HL-60 (cell line): ENCODE measurements at regions not wholly inside any gene's neighbourhood (a gene's known extent, or its start where the extent isn't known, plus 50 kb on each side); places are given as distances from the start of the nearest gene placed in this dataset.

Experiments used
- DNase-seq, 2 experiments: peaks; one replicate each; pipeline ENCODE4 v3.0.0-alpha.2; 2010 to 2020; ENCODE audit warnings: low read depth in 1 of 2, low spot score in 1 of 2
- H3K27ac ChIP-seq: fragments of 250-450 bp; sonication (Bioruptor Pico); replicated peaks from 2 replicates; pipeline ENCODE4 v1.5.1; 2020; ENCODE audit warnings: mild to moderate bottlenecking, moderate library complexity
- H3K27me3 ChIP-seq: fragments of 250-450 bp; sonication (Bioruptor Pico); 2 replicates; pipeline ENCODE4 v1.5.1; 2021; ENCODE audit warnings: mild to moderate bottlenecking, moderate library complexity; ENCODE audit not compliant: insufficient read depth, poor library complexity, severe bottlenecking
- H3K4me3 ChIP-seq: replicated peaks from 2 replicates; pipeline ENCODE4 v1.5.1; 2011; ENCODE audit warnings: mild to moderate bottlenecking, control low read depth, low read length; ENCODE audit not compliant: insufficient read depth
- CTCF ChIP-seq: IDR thresholded peaks from one replicate; pipeline ENCODE4 v1.5.1; 2011; ENCODE audit warnings: low read length, control low read depth, inconsistent platforms; ENCODE audit not compliant: insufficient read depth
- GABPA ChIP-seq: IDR thresholded peaks from 2 replicates; pipeline ENCODE4 v1.6.1; 2012; ENCODE audit warnings: low read depth
- POLR2AphosphoS5 ChIP-seq: IDR thresholded peaks from 2 replicates; pipeline ENCODE4 v1.6.1; 2012; ENCODE audit warnings: low read depth
- REST ChIP-seq: IDR thresholded peaks from 2 replicates; pipeline ENCODE4 v1.6.1; 2012; ENCODE audit warnings: low read depth; ENCODE audit not compliant: insufficient replicate concordance
- SPI1 ChIP-seq: IDR thresholded peaks from 2 replicates; pipeline ENCODE4 v1.6.1; 2012; ENCODE audit warnings: low read depth, mild to moderate bottlenecking, borderline replicate concordance

DNA sequence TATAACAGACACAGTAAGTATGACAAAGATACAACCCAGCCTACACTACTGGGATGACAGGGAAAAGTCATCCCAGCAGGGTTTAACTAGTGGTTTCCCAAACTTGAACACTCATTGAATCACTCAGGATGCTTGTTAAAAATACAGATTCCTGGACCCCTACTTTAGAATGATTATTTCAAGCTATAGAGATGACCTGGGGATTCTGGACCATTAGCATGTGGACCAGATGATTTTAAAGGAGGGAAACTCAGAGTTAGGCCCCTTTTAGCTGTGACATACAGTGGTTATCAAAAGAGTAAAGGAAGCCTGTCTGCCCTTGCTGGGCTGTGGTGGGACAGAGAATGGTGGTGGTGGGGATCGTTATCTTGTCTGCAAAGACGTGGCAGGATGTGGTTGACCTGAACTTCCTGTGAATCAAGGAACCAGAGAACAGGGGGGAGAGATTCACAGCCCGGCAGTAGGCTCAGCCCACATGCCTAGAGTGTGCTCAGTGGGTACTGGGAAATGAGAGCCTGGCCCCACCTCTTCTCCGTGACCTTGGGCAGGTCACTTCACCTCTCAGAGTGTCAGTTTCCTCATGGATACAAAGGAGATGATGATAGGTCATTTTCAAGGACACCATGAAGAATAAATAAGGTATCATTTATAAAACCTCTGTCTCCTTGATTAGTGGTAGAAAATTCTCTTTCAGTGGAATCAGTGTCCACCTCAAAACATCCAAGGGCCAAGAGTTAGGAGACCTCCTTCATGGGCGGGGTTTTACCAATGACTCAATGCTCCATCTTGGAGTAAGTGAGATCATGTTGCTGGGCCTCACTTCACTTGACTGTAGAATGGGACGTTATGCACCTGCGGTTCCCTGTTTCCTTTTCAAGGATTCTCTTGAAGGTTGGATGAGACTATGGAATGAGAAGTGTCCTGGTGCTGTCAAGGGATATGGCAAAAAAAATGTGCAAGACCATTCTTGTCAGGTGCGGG, 306.5 kb downstream of the RPLP1 start:
- H3K4me3 ChIP-seq, result no peak overlapping the region
- H3K27ac ChIP-seq, result peak overlapping the region; percentile 96
- H3K27me3 ChIP-seq, result no peaks in the 10 kb centered on the region
- TF ChIP-seq SPI1 (no peak), POLR2AphosphoS5 (peak; percentile 98), GABPA (peak; percentile 85)
- peak; percentile 93 to 97 for DNase-seq

DNA sequence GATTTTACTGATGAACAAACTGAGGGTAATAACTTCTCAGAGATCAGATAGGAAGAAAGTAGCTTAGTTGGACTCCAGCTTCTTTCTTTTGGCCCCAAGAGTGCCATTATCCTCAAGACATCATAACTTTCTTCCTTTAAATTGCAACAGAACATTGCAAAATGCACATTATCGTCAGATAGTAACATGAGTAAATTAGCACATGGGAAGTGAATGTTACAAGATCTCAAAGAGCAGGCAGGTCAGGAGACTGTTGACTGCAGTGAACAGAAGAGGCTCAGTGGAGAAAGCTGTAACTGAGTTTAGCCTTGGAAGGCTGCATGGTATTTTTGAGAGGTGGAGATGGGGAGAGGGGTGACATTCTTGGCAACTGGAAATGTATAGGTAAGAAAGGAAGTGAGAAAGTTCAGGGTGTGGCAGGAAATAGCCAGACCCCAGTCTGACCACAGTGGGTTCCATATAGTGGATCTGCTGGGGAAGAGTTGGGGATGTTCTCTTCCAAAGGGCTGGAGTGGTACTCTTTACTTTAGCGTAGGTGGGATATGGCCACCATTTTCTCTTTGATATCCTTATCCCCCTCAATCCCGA, 307.7 kb downstream of the RPLP1 start:
- H3K27me3 ChIP-seq, result no peaks in the 10 kb centered on the region
- peak overlapping the region; percentile 96 for H3K27ac ChIP-seq
- H3K4me3 ChIP-seq, result no peak overlapping the region
- peak; percentile 5; the same call in 1 of the 2 replicates for TF ChIP-seq SPI1
- no peak for TF ChIP-seq REST
- DNase-seq, result peak; percentile 80 to 90

GRCh38 chr15:69760890-69761568, 308.4 kb downstream of the RPLP1 start:
- Histone ChIP-seq H3K27ac (peak overlapping the region; percentile 96), H3K27me3 (no peaks in the 10 kb centered on the region), H3K4me3 (no peak overlapping the region)
- DNase-seq, result peak; percentile 97 to 98
- TF ChIP-seq SPI1 (peak; percentile 92), POLR2AphosphoS5 (peak; percentile 94), CTCF (no peak), REST (no peak), GABPA (no peak)

GRCh38 chr15:69762373-69763148, 309.9 kb downstream of the RPLP1 start:
- Histone ChIP-seq H3K27ac (peak overlapping the region; percentile 96), H3K27me3 (no peaks in the 10 kb centered on the region), H3K4me3 (no peak overlapping the region)
- DNase-seq, result no peak
- TF ChIP-seq REST (no peak), GABPA (no peak)
